Iris pigment epithelial cell (primary cell): ENCODE measurements at regions not wholly inside any gene's neighbourhood (a gene's known extent, or its start where the extent isn't known, plus 50 kb on each side); places are given as distances from the start of the nearest gene placed in this dataset.
"Not testable (repeated sequence)": the region's sequence is repeated elsewhere in the genome, so short reads cannot be mapped to it uniquely, and the experiment has no call there.

Experiments used
- DNase-seq: peaks from one replicate; pipeline ENCODE4 v3.0.0-alpha.2; 2011; ENCODE audit warnings: low read depth

DNA sequence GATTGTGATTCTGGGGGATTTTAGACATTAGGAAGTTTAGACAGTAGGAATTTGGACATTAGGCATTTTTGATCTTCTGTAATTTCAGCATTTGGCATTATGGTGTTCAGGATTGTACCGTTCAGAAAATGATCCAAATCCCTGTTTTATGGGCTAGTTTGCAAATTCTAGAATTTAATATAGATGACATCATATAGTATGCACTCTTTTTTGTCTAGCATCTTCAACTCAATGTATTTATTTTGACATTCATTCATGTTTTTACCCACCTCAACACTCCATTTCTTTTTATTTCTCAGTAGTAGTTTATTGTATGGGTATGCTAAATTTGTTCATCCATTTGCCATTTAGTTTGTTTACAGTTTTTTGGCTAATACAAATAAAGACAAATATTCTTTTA lies 105.3 kb upstream of the ZPLD1 start:
- no peak for DNase-seq

DNA sequence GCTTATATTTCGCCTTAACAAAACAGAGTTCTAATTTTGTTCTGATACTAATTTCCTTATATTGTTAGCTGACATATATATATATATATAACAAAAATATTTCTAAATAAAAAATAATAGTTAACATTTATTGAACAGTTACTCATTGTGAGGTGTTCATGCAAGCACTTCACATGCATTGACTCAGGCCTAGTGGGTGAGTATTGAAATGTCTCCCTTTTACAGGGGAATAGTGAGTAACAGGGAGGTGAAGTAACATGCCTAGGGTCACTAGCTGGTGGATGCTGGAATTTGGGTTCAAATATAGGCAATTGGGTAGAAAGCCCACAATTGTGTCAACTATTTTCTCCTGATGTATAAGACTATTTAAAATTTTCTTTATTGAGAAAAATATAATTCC lies 102.6 kb upstream of the ZPLD1 start:
- DNase-seq, result no peak

DNA sequence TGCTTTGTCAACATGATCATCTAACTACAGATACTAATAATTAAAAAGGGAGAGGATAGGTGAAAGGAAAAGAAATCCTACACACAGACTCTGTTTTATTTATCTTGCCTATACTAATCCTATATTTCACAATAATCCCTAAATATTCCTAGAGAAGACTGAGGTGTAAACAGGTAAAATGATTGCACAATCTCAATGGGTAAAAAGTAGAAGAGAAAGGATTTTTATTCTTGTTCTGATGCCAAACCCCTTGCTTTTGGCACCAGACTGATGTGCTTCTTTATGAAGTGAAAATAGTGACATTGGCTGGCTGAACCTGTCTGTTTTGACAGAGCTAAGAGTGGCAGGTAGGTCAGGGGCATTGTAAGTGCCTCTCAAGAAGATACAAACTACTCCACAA lies 101.9 kb upstream of the ZPLD1 start:
- DNase-seq, result no peak

DNA sequence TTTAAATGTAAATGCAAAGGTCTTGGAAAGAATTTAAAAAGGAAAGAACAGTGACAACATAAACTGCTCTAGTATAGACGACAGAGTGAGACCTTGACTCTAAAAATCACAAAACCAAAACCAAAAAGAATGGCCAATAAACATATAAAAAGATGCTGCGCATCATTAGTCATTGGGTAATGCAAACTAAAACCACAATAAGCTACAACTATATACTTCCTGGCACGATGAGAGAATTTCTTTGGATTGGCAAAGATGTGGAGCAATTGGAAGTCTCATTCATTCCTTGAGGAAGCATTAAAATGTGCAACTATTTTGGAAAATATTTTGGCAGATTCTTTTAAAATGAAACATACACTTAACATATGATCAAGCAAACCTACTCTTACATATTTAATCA lies 98.7 kb upstream of the ZPLD1 start:
- no peak for DNase-seq

DNA sequence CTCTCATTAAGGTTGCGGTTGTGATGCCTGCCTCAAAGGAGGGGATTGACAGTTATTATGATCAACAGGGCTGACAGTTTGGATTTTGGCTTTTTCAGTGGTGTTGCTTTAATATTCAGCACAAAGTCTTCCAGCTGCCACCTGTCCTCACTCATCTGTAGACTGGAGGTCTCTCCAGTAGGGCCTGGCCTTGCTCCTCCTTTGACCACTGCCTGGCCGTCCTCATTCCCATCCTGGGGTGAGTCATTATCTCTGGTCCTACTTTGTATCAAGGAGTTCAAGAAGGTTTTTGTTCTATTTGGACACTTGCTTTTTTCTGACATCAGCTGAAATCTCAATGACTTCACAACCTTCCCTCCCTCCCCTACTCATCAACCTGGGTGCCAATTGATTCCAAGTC lies 95.1 kb upstream of the ZPLD1 start:
- DNase-seq, result no peak

DNA sequence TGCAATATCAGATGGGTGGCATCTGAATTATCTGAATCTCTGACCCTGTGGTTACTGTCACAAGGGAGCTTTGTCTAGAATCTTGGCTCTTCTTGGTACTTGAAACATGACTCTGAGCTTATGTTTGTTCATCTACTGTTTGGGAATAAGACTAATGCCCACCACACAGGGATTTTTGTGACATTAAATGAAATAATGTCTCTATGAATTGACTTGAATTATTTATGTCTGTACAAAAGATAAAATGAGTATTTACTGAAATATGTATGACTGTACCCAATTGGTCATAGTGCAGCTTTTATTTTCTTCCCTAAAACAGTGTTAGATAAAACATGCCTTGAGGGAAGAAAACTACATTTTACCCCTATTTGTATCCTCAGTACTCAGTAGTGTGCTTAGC lies 87.9 kb upstream of the ZPLD1 start:
- no peak for DNase-seq

DNA sequence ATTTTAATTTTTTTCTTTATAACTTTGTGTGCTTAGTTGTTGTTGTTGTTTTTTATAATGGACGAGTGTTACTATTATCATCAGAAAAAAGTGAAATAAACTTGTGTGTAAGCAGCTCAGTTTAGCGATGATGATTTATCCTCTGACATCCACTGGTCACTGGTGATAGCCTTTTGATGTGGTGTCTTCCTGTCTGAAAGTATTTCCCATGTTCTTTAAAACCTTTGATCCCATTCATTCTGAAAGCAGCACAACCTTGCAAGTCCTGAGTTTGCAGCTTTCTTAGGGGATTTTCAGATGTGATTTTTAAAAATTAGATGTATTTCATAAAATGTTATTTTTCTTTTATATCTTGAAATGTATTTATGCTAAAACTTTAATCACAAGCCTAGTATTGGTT lies 85.9 kb upstream of the ZPLD1 start:
- no peak for DNase-seq

DNA sequence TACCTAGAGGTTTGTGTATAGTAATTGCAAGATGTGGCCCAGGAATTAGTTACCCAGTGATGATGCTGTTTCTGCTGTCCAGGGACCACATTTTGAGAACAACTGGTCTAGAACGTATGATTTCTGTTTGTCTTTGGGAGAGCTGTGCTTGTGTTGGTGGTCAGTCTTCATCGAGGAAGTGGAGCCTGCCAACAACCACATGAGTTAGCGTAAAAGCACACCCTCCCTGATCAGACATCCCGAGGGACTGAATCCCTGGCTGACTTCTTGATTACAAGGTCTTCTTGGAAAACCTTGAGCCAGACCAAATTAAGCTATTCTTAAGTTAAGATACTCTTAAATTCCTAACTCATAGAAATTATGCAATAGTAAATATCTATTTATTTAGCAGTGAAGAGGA lies 81.7 kb upstream of the ZPLD1 start:
- DNase-seq, result no peak

DNA sequence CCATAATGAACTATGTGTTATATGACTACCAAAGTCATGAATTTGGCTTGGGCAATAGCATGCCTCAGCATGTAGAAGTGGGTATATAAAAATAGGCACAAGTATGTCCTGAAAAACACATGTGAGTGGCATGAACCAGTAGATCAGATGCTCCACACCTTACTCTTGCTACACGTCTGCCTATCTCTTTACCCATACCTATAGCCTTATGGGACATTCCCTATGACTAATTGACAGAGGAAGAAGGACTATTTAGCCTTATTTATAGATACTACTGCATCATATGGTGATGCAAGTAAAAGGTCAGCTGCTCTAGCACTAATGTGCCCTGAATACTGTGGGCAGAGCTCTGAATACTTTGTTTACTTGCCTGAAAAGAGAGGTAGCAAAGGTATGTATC lies 81.0 kb upstream of the ZPLD1 start:
- no peak for DNase-seq

DNA sequence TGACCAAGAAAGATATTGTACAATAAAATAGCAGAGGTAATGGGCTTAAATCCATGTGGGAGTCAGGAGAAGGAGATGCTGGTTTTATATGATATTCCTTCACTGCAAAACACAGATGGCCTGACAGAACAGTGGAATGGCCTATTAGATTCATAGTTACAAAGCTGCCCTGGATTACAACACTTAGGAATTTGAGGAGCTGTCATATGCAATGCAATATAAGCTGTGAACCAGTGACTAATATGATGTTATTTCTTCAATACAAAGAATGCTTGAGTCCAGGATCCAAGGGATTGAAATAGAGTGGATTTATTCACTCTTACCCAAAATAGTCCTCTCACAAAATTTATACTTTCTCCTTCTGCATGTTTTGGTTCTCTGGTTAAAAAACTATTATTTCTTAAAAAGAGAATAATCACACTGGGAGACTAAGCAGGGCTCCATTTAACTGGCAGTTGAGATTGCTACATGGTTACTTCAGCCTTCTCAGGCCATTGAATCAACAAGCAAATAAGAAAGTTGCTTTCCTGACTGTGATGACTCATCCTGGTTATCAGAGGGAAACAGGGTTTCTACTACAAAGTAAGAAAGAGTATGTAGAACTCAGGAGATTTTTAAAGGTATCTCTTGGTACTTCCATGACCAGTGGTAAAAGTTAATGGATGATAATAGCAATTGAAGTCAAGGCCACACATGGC lies 79.8 kb upstream of the ZPLD1 start:
- peak; percentile 77 for DNase-seq

DNA sequence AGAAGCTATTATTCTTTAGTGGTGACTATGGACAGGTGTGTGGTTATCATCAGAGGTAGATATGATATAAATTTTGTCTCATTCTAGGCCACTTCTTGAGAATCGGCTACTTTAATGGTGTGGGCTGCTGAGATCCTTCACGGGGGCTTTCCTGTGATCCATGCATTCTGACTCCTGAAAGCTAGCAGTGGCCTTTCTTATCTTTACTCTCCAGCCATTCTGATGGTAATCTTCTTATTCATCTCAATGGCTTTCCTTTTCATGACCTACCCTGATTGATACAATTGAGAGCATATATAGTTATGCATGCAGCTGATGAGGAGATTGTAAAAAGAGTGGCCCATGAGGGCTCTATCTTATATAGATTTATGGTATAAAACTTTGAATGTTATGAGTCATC lies 78.3 kb upstream of the ZPLD1 start:
- no peak for DNase-seq

DNA sequence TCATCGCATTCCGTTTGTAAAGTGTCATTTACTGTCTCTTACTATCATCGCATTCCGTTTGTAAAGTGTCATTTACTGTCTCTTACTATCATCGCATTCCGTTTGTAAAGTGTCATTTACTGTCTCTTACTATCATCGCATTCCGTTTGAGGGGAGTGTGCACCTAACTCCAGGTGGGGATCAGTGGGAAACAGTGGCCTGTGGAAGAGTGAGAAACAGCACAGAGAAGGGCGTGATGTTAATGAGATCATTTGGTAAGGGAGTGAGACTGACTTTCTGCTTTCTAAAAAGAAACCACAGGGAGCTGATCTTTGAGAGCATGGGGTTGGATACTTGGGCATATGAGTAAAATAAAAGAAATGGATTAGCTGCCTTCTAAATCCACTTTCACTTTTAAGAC lies 77.5 kb upstream of the ZPLD1 start:
- not testable (repeated sequence) for DNase-seq

DNA sequence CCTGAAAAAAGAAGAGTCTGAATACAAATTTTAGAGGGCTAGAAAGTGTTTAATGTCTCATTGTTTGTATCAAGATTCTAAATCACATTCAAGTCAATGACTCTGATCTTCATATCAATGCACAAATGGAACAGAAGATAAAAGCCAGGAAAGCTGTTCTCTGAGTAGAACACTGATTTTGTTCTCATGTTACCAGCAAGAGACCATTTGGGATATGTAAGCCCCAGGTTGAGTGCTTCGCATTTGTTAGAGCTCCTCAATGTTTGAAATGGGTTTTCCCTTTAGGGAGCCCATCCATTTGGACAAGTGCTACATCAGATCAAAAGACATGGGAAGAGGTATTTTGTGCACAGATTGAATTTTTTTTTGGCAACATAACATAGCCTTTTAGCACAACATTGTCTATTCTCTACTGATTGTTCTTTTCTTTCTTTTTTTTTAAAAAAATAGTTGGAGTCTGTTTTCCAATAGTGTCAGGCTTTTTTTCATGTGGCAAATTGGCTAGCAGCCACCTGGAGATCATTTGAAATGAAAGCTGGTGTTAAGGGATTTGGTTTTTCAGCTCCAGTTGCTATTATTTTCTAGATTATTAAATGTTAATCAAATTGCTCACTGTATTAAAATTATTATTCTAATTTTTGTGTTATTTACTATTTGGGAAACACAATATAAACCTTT lies 74.5 kb upstream of the ZPLD1 start:
- DNase-seq, result no peak

DNA sequence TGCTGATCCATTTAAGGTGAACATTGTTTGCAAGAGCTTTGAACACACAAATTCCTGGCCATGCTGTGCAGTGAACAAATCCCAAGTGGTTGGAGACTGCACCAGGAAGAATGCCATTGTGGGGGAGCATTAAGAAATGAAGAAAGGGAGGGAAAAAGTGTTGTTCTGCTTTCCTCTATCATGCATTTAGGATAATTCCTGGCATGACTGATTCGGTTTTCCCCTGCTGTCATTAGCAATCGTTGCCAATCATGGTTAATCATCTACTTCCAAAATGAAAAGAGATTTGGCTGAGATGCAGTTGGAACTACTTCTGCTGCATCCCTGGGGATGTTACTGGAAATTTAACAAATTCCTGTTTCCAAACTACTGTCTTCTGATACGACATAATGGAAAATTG lies 73.7 kb upstream of the ZPLD1 start:
- DNase-seq, result no peak

DNA sequence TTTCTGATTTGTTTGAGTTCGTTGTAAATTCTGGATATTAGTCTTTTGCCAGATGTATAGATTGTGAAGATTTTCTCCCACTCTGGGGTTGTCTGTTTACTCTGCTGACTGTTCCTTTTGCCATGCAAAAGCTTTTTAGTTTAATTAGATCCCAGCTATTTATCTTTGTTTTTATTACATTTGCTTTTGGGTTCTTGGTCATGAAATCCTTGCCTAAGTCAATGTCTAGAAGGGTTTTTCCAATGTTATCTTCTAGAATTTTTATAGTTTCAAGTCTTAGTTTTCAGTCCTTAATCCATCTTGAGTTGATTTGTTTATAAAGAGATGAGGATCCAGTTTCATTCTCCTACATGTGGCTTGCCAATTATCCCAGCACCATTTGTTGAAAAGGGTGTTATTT lies 68.7 kb upstream of the ZPLD1 start:
- not testable (repeated sequence) for DNase-seq

DNA sequence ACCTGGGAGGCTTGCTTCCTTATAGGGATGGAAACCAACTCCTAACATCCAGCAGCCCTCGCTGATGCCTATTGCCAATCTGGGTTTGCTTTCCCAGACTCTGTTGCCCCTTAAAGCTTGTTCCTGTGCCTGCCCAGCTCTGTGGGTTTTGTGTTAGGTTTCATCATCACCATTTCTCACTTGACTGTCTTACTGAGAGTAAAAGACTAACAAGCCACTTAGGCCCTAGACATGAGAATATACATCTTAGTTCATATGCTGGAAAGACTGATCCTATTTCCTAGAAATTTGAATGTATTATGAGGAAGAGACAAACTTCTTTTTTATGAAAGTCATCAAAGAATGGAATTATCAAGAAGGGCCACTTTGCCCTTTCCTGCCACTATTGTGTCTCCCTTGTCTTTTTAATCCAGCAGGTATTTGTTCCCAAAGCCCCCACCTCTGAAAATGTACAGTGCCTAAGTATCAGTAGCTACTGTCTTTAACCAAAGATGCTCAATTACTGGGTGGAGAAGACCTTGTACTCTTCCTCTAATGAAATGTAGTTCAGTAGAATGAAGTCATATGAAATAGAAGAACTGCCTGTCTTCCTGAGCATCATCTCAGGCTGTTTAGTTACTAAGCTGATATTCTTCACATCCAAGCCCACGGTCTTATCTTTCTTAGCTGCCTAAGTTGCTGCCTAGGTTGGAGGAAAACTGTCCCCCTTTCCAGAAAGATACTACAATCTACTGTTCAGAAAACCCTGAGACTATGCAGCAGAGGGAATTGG lies 59.8 kb upstream of the ZPLD1 start:
- no peak for DNase-seq

DNA sequence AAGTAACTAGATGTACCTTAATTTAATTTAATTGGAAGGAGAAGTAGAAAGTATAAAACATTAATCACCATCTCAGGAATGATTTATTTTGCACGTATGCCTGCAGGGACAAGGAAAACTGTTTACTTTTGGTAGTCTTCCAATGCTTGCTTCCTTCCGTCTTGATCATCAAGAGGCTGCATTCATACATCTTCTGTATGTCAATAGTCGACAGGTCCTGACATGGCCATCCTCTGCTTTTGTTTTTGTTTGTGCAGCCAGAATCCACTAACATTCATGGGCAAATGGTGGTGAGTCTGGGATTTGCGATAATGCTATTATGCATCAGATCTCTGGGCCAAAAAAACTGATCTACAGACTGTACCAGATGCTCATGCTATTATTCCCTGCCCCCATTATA lies 56.6 kb upstream of the ZPLD1 start:
- no peak for DNase-seq

DNA sequence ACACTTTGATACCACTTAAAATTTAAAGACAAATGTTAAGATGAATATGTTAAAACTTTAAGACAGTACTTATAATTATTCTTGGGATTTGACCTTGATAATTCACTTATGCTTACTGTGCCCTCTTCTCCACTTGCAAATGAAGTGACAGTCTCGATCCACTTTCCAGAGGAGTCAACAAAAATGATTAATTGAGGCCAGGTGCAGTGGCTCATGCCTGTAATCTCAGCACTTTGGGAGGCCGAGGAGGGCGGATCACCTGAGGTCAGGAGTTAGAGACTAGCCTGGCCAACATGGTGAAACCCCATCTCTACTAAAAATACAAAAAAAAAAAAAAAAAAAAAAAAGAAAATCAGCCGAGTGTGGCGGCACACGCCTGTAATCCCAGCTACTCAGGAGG lies 52.6 kb upstream of the ZPLD1 start:
- not testable (repeated sequence) for DNase-seq
